22Rv1 (cell line): ENCODE measurements at regions not wholly inside any gene's neighbourhood (a gene's known extent, or its start where the extent isn't known, plus 50 kb on each side); places are given as distances from the start of the nearest gene placed in this dataset.

Source experiments
- ZFX ChIP-seq: fragments of 450-650 bp; IDR thresholded peaks from 2 replicates; pipeline ENCODE4 v1.6.1; 2017; ENCODE audit warnings: antibody characterized with exemption, borderline replicate concordance
- TF ChIP-seq, protein P1 (sequence below): fragments of 450-650 bp; IDR thresholded peaks from 2 replicates; pipeline ENCODE4 v1.5.1; 2017; ENCODE audit warnings: mild to moderate bottlenecking

DNA sequence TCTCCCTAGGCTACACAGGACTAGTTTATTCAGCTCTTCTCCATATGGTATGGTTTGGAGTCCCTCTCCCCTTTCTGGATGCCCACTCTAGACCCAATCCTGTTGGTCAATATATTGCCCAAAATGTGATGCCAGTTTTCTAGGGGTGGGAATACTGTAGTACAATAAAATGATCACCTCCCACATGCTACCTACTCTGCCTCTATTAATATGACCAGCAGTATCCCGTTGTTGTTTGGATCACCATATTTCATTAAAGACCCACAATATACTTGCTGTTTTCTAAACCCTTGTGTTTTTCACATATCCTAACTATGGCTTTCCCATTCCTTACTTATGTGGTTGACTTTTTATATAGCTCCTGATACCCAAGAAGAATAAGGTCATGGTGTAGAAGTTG lies 95.9 kb upstream of the IGSF21 start:
- TF ChIP-seq, protein P1, sequence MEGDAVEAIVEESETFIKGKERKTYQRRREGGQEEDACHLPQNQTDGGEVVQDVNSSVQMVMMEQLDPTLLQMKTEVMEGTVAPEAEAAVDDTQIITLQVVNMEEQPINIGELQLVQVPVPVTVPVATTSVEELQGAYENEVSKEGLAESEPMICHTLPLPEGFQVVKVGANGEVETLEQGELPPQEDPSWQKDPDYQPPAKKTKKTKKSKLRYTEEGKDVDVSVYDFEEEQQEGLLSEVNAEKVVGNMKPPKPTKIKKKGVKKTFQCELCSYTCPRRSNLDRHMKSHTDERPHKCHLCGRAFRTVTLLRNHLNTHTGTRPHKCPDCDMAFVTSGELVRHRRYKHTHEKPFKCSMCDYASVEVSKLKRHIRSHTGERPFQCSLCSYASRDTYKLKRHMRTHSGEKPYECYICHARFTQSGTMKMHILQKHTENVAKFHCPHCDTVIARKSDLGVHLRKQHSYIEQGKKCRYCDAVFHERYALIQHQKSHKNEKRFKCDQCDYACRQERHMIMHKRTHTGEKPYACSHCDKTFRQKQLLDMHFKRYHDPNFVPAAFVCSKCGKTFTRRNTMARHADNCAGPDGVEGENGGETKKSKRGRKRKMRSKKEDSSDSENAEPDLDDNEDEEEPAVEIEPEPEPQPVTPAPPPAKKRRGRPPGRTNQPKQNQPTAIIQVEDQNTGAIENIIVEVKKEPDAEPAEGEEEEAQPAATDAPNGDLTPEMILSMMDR = no peak
- TF ChIP-seq ZFX = no peak
